ENCODE measurements at regions not wholly inside any gene's neighbourhood (a gene's known extent, or its start where the extent isn't known, plus 50 kb on each side); places are given as distances from the start of the nearest gene placed in this dataset.

DNA sequence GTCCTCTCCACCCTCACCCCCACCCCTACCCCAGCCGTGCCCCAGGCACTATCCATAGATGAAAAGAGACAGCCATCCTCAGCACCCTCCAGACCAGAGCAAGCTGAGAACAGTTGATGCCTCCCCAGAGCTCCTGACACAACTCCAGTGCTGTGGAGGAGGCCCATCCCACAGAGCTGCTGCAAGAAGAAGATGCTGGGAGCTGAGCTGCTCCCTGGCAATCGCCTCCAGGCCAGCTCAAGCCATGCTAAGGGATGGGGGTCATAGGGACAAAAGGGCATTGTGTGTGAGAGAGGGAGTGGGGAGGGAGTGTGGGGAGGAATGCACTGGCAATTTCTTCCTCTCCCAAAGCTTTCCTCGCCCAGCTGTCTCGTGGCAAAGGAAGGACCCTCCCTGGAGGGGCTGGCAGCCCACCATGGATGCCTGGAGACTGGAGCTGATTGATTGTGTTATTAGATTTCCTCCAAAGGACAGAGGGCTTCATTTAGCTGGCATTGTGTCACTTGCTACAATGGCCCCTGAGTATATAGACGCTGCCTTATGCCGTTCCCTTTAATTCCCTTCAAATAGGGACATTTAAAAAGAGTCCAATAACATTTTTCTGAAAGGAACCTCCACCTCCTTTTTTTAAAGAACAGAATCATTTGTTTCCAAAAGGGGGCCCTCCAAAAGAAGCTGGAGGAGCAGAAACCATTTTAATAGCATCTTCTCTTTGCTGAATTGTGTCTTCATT lies 476.4 kb downstream of the FOXO1 start:
- DNase-seq (ENCODE audit: low read depth): no peak
- TF ChIP-seq, protein P1, sequence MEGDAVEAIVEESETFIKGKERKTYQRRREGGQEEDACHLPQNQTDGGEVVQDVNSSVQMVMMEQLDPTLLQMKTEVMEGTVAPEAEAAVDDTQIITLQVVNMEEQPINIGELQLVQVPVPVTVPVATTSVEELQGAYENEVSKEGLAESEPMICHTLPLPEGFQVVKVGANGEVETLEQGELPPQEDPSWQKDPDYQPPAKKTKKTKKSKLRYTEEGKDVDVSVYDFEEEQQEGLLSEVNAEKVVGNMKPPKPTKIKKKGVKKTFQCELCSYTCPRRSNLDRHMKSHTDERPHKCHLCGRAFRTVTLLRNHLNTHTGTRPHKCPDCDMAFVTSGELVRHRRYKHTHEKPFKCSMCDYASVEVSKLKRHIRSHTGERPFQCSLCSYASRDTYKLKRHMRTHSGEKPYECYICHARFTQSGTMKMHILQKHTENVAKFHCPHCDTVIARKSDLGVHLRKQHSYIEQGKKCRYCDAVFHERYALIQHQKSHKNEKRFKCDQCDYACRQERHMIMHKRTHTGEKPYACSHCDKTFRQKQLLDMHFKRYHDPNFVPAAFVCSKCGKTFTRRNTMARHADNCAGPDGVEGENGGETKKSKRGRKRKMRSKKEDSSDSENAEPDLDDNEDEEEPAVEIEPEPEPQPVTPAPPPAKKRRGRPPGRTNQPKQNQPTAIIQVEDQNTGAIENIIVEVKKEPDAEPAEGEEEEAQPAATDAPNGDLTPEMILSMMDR (IDR thresholded peaks at IDR 0.05; ENCODE audit: low read depth, low read length): no peak
- TF ChIP-seq, protein P2, sequence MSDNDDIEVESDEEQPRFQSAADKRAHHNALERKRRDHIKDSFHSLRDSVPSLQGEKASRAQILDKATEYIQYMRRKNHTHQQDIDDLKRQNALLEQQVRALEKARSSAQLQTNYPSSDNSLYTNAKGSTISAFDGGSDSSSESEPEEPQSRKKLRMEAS (IDR thresholded peaks at IDR 0.05; ENCODE audit: low read depth, low read length): no peak
- TF ChIP-seq POLR2A (IDR thresholded peaks at IDR 0.05; ENCODE audit: extremely low read depth, insufficient read length): no peak
- TF ChIP-seq MYC (IDR thresholded peaks at IDR 0.05; ENCODE audit: low read depth, low read length): no peak
- no peak overlapping the region for H3K4me3 ChIP-seq (ENCODE audit: low read depth, low read length)

DNA sequence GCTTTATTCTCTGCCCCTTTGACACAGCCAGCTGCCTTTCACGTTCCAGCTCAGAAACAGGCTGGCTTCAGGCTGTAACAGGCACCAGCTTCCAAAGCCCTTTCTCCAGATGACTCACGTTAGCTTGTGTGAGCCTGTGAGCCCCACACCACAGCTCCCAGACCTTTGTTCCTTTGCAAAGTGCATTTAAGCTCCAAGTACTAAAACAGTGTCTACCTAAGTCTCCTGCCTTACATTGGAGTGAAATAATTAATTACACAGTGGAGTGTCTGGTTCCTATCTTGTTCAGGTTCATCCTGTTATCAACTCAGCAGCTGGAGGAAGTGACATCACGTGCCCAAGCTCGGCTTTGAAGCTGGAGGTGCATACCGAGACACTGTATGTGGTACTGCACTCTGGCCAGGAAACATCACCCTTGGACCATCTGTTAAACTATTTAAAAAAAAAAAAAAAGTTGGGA lies 475.8 kb downstream of the FOXO1 start:
- peak; percentile 19 for DNase-seq (ENCODE audit: low read depth)
- TF ChIP-seq, protein P1 (IDR thresholded peaks at IDR 0.05; ENCODE audit: low read depth, low read length): no peak
- TF ChIP-seq POLR2A (IDR thresholded peaks at IDR 0.05; ENCODE audit: extremely low read depth, insufficient read length): no peak
- TF ChIP-seq, protein P2 (IDR thresholded peaks at IDR 0.05; ENCODE audit: low read depth, low read length): no peak
- TF ChIP-seq MYC (IDR thresholded peaks at IDR 0.05; ENCODE audit: low read depth, low read length): no peak
- H3K4me3 ChIP-seq (ENCODE audit: low read depth, low read length): no peak overlapping the region

DNA sequence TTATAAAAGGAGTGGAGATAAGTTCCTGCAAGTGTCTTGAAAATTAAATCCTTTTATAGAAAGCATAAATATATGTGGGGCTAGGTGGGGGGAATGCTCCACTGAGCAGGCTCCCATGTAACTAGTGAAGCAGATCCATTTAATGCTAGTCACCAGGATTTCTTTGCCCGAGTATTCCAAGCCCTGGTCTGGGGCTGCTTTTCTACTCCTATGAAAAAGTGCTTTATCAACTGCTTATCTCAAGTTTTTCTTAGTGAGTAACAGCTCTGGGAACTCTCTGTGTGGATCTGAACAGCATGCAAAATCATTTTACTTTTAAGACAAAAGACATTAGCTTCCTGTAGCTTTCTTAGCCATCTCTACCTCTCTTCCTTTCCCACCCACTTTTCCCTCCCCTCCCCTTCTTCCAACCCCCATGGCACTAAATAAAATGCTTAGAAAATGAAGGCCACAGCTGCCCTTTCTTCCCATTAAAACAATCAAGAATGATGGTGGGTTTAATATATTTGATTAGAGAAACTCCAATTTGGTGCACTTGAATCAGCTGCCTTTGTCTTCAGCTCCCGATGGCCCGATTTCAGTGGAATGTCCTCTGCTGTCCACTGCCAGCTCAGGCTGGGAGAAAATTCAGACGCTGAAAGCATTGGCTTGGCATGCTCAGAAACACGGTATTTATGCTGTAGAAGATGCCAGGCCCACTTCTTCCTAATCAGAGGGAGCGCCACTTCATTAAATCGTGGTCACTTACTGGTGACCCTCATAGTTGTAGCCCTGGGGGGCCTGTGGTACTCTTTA lies 475.1 kb downstream of the FOXO1 start:
- TF ChIP-seq MYC (IDR thresholded peaks at IDR 0.05; ENCODE audit: low read depth, low read length) (no peak), POLR2A (IDR thresholded peaks at IDR 0.05; ENCODE audit: extremely low read depth, insufficient read length) (no peak)
- TF ChIP-seq, protein P1 (IDR thresholded peaks at IDR 0.05; ENCODE audit: low read depth, low read length): no peak
- TF ChIP-seq, protein P2 (IDR thresholded peaks at IDR 0.05; ENCODE audit: low read depth, low read length): no peak

DNA sequence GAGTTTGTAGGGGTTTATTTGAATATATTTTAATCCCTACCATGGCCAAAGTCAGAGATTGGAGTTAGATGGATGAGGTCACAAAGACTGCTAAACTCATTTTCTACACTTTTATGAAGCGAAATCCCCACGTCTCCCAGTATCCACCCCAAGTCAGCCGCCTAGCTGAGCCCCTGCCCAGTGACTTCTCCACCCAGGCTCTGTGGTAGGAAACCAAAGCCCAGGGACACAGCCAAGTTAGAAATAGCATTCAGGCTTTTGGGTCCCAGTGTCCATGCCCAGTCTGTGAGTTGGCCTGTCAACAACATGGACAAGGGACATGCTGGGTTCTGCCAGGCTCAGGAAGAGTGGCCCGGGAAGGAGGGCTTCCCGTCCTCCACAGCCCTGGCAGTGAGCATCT lies 474.0 kb downstream of the FOXO1 start:
- DNase-seq (ENCODE audit: low read depth): no peak
- no peak for TF ChIP-seq POLR2A (IDR thresholded peaks at IDR 0.05; ENCODE audit: extremely low read depth, insufficient read length)
- TF ChIP-seq, protein P2 (IDR thresholded peaks at IDR 0.05; ENCODE audit: low read depth, low read length): no peak
- TF ChIP-seq, protein P1 (IDR thresholded peaks at IDR 0.05; ENCODE audit: low read depth, low read length): no peak
- no peak overlapping the region for H3K4me3 ChIP-seq (ENCODE audit: low read depth, low read length)

More for the DNA sequence above, 475.1 kb downstream of the FOXO1 start:
- no peak for DNase-seq (ENCODE audit: low read depth)
- no peak overlapping the region for H3K4me3 ChIP-seq (ENCODE audit: low read depth, low read length)

DNA sequence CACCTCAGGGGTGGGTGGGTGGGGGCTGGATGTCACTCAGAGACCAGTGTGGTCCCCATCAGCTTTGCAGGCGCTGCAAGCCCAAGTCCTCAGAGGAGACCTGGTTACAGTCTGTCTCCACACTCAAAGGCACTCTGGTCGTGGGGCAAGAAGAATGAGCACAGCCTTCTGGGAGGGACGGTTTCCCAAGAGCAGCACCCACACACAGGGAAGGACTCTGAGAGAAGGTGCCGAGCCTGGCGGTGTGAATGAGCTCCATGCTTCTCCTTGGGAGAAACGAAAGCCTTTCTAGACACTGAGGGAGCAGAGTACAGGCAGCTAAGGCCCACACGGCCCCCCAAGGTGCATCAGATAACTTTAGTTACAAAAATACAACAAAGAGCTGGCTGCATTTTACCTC lies 473.6 kb downstream of the FOXO1 start:
- no peak overlapping the region for H3K4me3 ChIP-seq (ENCODE audit: low read depth, low read length)
- DNase-seq (ENCODE audit: low read depth): no peak
- TF ChIP-seq POLR2A (IDR thresholded peaks at IDR 0.05; ENCODE audit: extremely low read depth, insufficient read length): no peak
- TF ChIP-seq, protein P1 (IDR thresholded peaks at IDR 0.05; ENCODE audit: low read depth, low read length): no peak

Data from NB4 (cell line).